HUES6 (cell line): ENCODE measurements at regions not wholly inside any gene's neighbourhood (a gene's known extent, or its start where the extent isn't known, plus 50 kb on each side); places are given as distances from the start of the nearest gene placed in this dataset.

Source experiments
- H3K27ac ChIP-seq: 2 replicates; pipeline ENCODE4 v1.7.0; 2013; ENCODE audit warnings: low read depth, mild to moderate bottlenecking, low read length, inconsistent platforms
- H3K27me3 ChIP-seq: 2 replicates; pipeline ENCODE4 v1.6.1; 2013; ENCODE audit warnings: low read length; ENCODE audit not compliant: control insufficient read depth, insufficient read depth
- H3K36me3 ChIP-seq: 2 replicates; pipeline ENCODE4 v1.6.1; 2013; ENCODE audit warnings: low read length; ENCODE audit not compliant: control insufficient read depth, insufficient read depth
- H3K4me1 ChIP-seq: 2 replicates; pipeline ENCODE4 v1.6.1; 2013; ENCODE audit warnings: low read length; ENCODE audit not compliant: control insufficient read depth, insufficient read depth
- H3K4me3 ChIP-seq: 2 replicates; pipeline ENCODE4 v1.5.1; 2013; ENCODE audit warnings: low read depth, low read length
- H3K9ac ChIP-seq: one replicate; pipeline ENCODE4 v1.6.1; 2013; ENCODE audit warnings: mild to moderate bottlenecking, low read length
- H3K9me3 ChIP-seq: 2 replicates; pipeline ENCODE4 v1.6.1; 2013; ENCODE audit warnings: low read depth, low read length; ENCODE audit not compliant: control insufficient read depth, insufficient read depth

- H3K27me3 ChIP-seq = no peaks in the 10 kb centered on the region
- no peak overlapping the region for H3K9ac ChIP-seq
- no peaks in the 10 kb centered on the region for H3K4me1 ChIP-seq
- no peaks in the 10 kb centered on the region for H3K36me3 ChIP-seq
- H3K4me3 ChIP-seq = no peak overlapping the region
- no peak overlapping the region for H3K27ac ChIP-seq
- no peaks in the 10 kb centered on the region for H3K9me3 ChIP-seq
These were observed 739.5 kb downstream of the SORCS1 start for GRCh38 chr10:106424981-106425380.

GRCh38 chr10:106424054-106424453, 740.5 kb downstream of the SORCS1 start:
- no peak overlapping the region for H3K9ac ChIP-seq
- H3K27ac ChIP-seq = no peak overlapping the region

GRCh38 chr10:106410331-106410730, 754.2 kb downstream of the SORCS1 start:
- H3K27ac ChIP-seq = no peak overlapping the region
- no peak overlapping the region for H3K4me3 ChIP-seq
- 0 out of 2 replicates have a peak, but pooled peaks cover 8% of the 10 kb centered on the region for H3K4me1 ChIP-seq
- H3K36me3 ChIP-seq = no peaks in the 10 kb centered on the region
- no peaks in the 10 kb centered on the region for H3K9me3 ChIP-seq
- no peak overlapping the region for H3K9ac ChIP-seq
- H3K27me3 ChIP-seq = peaks cover 2% of the 10 kb centered on the region; the same call in 1 of the 2 replicates

More at GRCh38 chr10:106424054-106424453, 740.5 kb downstream of the SORCS1 start:
- Histone ChIP-seq H3K9me3 (no peaks in the 10 kb centered on the region), H3K27me3 (no peaks in the 10 kb centered on the region), H3K4me1 (no peaks in the 10 kb centered on the region), H3K36me3 (no peaks in the 10 kb centered on the region), H3K4me3 (no peak overlapping the region)

GRCh38 chr10:106405141-106405540, 759.4 kb downstream of the SORCS1 start:
- Histone ChIP-seq H3K27me3 (peaks cover 2% of the 10 kb centered on the region; the same call in 1 of the 2 replicates), H3K9me3 (no peaks in the 10 kb centered on the region), H3K4me1 (no peaks in the 10 kb centered on the region), H3K36me3 (no peaks in the 10 kb centered on the region), H3K4me3 (no peak overlapping the region), H3K27ac (no peak overlapping the region), H3K9ac (no peak overlapping the region)

- Histone ChIP-seq H3K9me3 (no peaks in the 10 kb centered on the region), H3K36me3 (no peaks in the 10 kb centered on the region), H3K4me1 (peaks cover 6% of the 10 kb centered on the region; the same call in 1 of the 2 replicates), H3K9ac (no peak overlapping the region), H3K27me3 (peaks cover 2% of the 10 kb centered on the region; the same call in 1 of the 2 replicates), H3K4me3 (no peak overlapping the region), H3K27ac (no peak overlapping the region)
These were observed 762.0 kb downstream of the SORCS1 start for GRCh38 chr10:106402458-106402857.

GRCh38 chr10:106401967-106402366, 762.5 kb downstream of the SORCS1 start:
- no peak overlapping the region for H3K27ac ChIP-seq
- peaks cover 2% of the 10 kb centered on the region; the same call in 1 of the 2 replicates for H3K27me3 ChIP-seq

GRCh38 chr10:106401161-106401560, 763.3 kb downstream of the SORCS1 start:
- Histone ChIP-seq H3K9me3 (no peaks in the 10 kb centered on the region), H3K36me3 (no peaks in the 10 kb centered on the region), H3K4me3 (no peak overlapping the region), H3K9ac (no peak overlapping the region), H3K27me3 (peaks cover 2% of the 10 kb centered on the region; the same call in 1 of the 2 replicates), H3K27ac (no peak overlapping the region), H3K4me1 (peaks cover 6% of the 10 kb centered on the region; the same call in 1 of the 2 replicates)

More at GRCh38 chr10:106401967-106402366, 762.5 kb downstream of the SORCS1 start:
- no peaks in the 10 kb centered on the region for H3K9me3 ChIP-seq
- H3K9ac ChIP-seq = no peak overlapping the region
- peaks cover 6% of the 10 kb centered on the region; the same call in 1 of the 2 replicates for H3K4me1 ChIP-seq
- no peak overlapping the region for H3K4me3 ChIP-seq
- no peaks in the 10 kb centered on the region for H3K36me3 ChIP-seq

- peaks cover 6% of the 10 kb centered on the region for H3K4me1 ChIP-seq
- H3K27ac ChIP-seq = no peak overlapping the region
- no peak overlapping the region for H3K9ac ChIP-seq
- no peaks in the 10 kb centered on the region for H3K9me3 ChIP-seq
- no peak overlapping the region for H3K4me3 ChIP-seq
- H3K36me3 ChIP-seq = no peaks in the 10 kb centered on the region
- H3K27me3 ChIP-seq = no peaks in the 10 kb centered on the region
These were observed 765.4 kb downstream of the SORCS1 start for GRCh38 chr10:106399112-106399511.

GRCh38 chr10:106396192-106396591, 768.3 kb downstream of the SORCS1 start:
- Histone ChIP-seq H3K4me3 (no peak overlapping the region), H3K9me3 (no peaks in the 10 kb centered on the region), H3K4me1 (peaks cover 6% of the 10 kb centered on the region), H3K27me3 (no peaks in the 10 kb centered on the region), H3K36me3 (no peaks in the 10 kb centered on the region), H3K9ac (no peak overlapping the region), H3K27ac (no peak overlapping the region)

GRCh38 chr10:106395041-106395749, 769.3 kb downstream of the SORCS1 start:
- no peaks in the 10 kb centered on the region for H3K9me3 ChIP-seq
- H3K4me1 ChIP-seq = peaks cover 6% of the 10 kb centered on the region
- no peak overlapping the region for H3K27ac ChIP-seq
- H3K36me3 ChIP-seq = no peaks in the 10 kb centered on the region
- H3K27me3 ChIP-seq = no peaks in the 10 kb centered on the region
- H3K4me3 ChIP-seq = no peak overlapping the region
- H3K9ac ChIP-seq = no peak overlapping the region

GRCh38 chr10:106392778-106393177, 771.7 kb downstream of the SORCS1 start:
- Histone ChIP-seq H3K9ac (no peak overlapping the region), H3K4me1 (no peaks in the 10 kb centered on the region; the same call in 1 of the 2 replicates), H3K27me3 (no peaks in the 10 kb centered on the region), H3K36me3 (no peaks in the 10 kb centered on the region), H3K4me3 (no peak overlapping the region), H3K27ac (no peak overlapping the region), H3K9me3 (no peaks in the 10 kb centered on the region)
